ENCODE measurements at regions not wholly inside any gene's neighbourhood (a gene's known extent, or its start where the extent isn't known, plus 50 kb on each side); places are given as distances from the start of the nearest gene placed in this dataset.

DNA sequence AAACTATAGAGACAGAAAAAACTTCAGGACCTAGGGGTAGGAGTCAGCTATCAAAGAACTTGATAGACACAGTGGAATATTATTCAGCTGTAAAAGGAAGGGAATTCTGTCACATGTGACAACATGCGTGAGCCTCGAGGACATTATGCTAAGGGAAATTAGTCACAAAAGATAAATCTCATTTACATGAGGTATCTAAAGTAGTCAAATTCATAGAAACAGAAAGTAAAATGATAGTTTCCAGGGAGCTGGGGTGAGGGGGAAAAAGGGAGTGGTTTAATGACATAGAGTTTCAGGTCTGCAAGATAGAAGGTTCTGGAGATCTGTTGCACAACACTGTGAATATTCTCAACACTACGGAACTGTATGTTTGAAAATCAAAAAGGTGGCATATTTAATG, 50.0 kb upstream of the PRIMA1 start:
- no peak overlapping the region for H3K9ac ChIP-seq (ENCODE audit: insufficient read depth in 1 of 2, low read depth in 2 of 2, low read length in 2 of 2)
- CTCF ChIA-PET (ENCODE audit: low intra/inter-chr PET ratio): no interaction called here
- H3K4me1 ChIP-seq (replicated peaks in 1 of 2; ENCODE audit: control insufficient read depth in 2 of 2, insufficient read depth in 2 of 2, low read length in 2 of 2): no peaks in the 10 kb centered on the region
- intact Hi-C loops (cut with micrococcal nuclease) (no loop called here), in situ Hi-C loops (cut with MboI) (no loop called here)
- H4K20me1 ChIP-seq (replicated peaks; ENCODE audit: control insufficient read depth, insufficient read depth, low read length): no peaks in the 10 kb centered on the region
- 0% methylated on average over 3 of the region's 3 CpGs for WGBS (ENCODE audit: insufficient coverage, low coverage, missing lambda C conversion rate)
- no peak overlapping the region for H3K4me2 ChIP-seq (ENCODE audit: insufficient read depth, low read length)
- DNase-seq (ENCODE audit: extremely low read depth in 1 of 4, low spot score in 3 of 4) (no peak), FAIRE-seq (no peak), ATAC-seq (no peak)
- H3K36me3 ChIP-seq (ENCODE audit: control insufficient read depth, insufficient read depth, low read length): no peaks in the 10 kb centered on the region
- H3K27ac ChIP-seq (ENCODE audit: extremely low read depth, low read depth, low read length): no peak overlapping the region
- H3K9me3 ChIP-seq (replicated peaks; ENCODE audit: control insufficient read depth, insufficient read depth, low read depth, low read length): no peaks in the 10 kb centered on the region
- H3K79me2 ChIP-seq (ENCODE audit: control insufficient read depth, insufficient read depth, low read length): no peaks in the 10 kb centered on the region
- no peaks in the 10 kb centered on the region for H3K9me1 ChIP-seq (ENCODE audit: control insufficient read depth, insufficient read depth, low read length)
- no peak for TF ChIP-seq POLR2A (conservative IDR thresholded peaks at IDR 0.05)
- TF ChIP-seq RUNX1 (IDR thresholded peaks at IDR 0.05; ENCODE audit: low read depth): no peak
- no peak for TF ChIP-seq CEBPG (CRISPR knock-in tag; IDR thresholded peaks at IDR 0.05)
- TF ChIP-seq CEBPG (tag; conservative IDR thresholded peaks at IDR 0.05 in 1 of 2, IDR thresholded peaks at IDR 0.05 in 1 of 2): 0 out of 4 replicates have a peak, but pooled peaks of 1 of the 2 experiments have one; percentile 6
- no peak for TF ChIP-seq CHD1 (IDR thresholded peaks at IDR 0.05; ENCODE audit: low read length)
- no peak overlapping the region for H3K4me3 ChIP-seq
- no TSS peak for BruUV-seq (replicated peaks)
- POLR2A ChIA-PET: no interaction called here
- H3K27me3 ChIP-seq (ENCODE audit: control insufficient read depth in 2 of 2, insufficient read depth in 2 of 2, low read length in 2 of 2): no peaks in the 10 kb centered on the region
- H2AFZ ChIP-seq (ENCODE audit: low read depth, low read length): no peak overlapping the region

All from K562 (cell line).